HEK293 (cell line): ENCODE measurements at regions not wholly inside any gene's neighbourhood (a gene's known extent, or its start where the extent isn't known, plus 50 kb on each side); places are given as distances from the start of the nearest gene placed in this dataset.

ENCODE experiments used
- KLF16 ChIP-seq: fragments of 450-650 bp; formaldehyde crosslinking; IDR thresholded peaks from 2 replicates; pipeline ENCODE4 v1.5.1; 2017; ENCODE audit warnings: missing biosample characterization, missing genetic modification characterization
- MEIS1 ChIP-seq: sonication (generic); formaldehyde crosslinking; IDR thresholded peaks from 2 replicates; pipeline ENCODE4 v1.8.1; 2022; ENCODE audit warnings: missing genetic modification reagents, mild to moderate bottlenecking, borderline replicate concordance
- RBAK ChIP-seq: fragments of 450-650 bp; formaldehyde crosslinking; IDR thresholded peaks from 2 replicates; pipeline ENCODE4 v1.5.1; 2016; ENCODE audit warnings: missing biosample characterization, missing genetic modification characterization
- YY1 ChIP-seq: fragments of 450-650 bp; formaldehyde crosslinking; IDR thresholded peaks from 2 replicates; pipeline ENCODE4 v1.5.1; 2018; ENCODE audit warnings: missing biosample characterization, missing genetic modification characterization
- ZNF146 ChIP-seq: fragments of 450-650 bp; formaldehyde crosslinking; IDR thresholded peaks from 2 replicates; pipeline ENCODE4 v1.5.1; 2016; ENCODE audit warnings: missing biosample characterization, missing genetic modification characterization
- ZNF274 ChIP-seq, 2 experiments: fragments of 200-500 bp in 1 of 2; fragments of 450-650 bp in 1 of 2; sonication (Bioruptor generic) in 1 of 2; formaldehyde crosslinking in 1 of 2; IDR thresholded peaks; 2 replicates each; pipeline versions ENCODE4 v1.5.1 to v1.6.1; 2014 to 2016; ENCODE audit warnings: borderline replicate concordance in 1 of 2, inconsistent platforms in 1 of 2, low read length in 1 of 2, missing biosample characterization in 1 of 2, missing genetic modification characterization in 1 of 2
- ZNF610 ChIP-seq: fragments of 450-650 bp; formaldehyde crosslinking; IDR thresholded peaks from 2 replicates; pipeline ENCODE4 v1.5.1; 2016; ENCODE audit warnings: missing biosample characterization, missing genetic modification characterization, borderline replicate concordance
- TF ChIP-seq, protein P1 (sequence below): fragments of 450-650 bp; formaldehyde crosslinking; conservative IDR thresholded peaks from 2 replicates; pipeline ENCODE4 v1.5.1; 2016; ENCODE audit warnings: low read depth, missing biosample characterization, missing genetic modification characterization
- TF ChIP-seq, protein P2 (sequence below): fragments of 450-650 bp; formaldehyde crosslinking; conservative IDR thresholded peaks from 2 replicates; pipeline ENCODE4 v1.5.1; 2016; ENCODE audit warnings: low read depth, missing biosample characterization, missing genetic modification characterization
- TF ChIP-seq, protein P3 (sequence below): fragments of 450-650 bp; formaldehyde crosslinking; IDR thresholded peaks from 2 replicates; pipeline ENCODE4 v1.5.1; 2016; ENCODE audit warnings: missing biosample characterization, missing genetic modification characterization
- TF ChIP-seq, protein P4 (sequence below): fragments of 450-650 bp; formaldehyde crosslinking; IDR thresholded peaks from 2 replicates; pipeline ENCODE4 v1.5.1; 2016; ENCODE audit warnings: missing biosample characterization, missing genetic modification characterization, borderline replicate concordance

DNA sequence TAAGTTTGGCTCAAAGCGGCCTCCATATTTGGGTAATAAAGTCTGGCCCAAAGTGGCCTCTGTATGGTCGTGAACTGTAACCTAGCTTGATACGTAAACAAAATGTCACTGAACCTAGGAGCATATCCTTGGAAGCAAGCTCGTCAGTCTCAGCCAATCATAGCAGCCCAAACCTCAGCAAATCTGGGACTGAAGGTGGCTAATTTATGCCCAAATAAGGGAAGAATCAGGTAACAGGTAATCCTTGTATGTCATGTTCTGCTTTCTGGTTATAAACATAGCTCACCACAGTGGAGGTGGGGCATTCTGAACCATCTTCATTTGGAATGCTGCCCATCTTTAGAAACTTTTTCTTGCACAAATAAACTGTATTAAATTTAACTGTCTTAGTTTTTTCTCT, 281.1 kb downstream of the TTLL7 start:
- TF ChIP-seq KLF16 (tag by site-specific recombination), result no peak
- TF ChIP-seq ZNF610, result no peak
- TF ChIP-seq, protein P1, sequence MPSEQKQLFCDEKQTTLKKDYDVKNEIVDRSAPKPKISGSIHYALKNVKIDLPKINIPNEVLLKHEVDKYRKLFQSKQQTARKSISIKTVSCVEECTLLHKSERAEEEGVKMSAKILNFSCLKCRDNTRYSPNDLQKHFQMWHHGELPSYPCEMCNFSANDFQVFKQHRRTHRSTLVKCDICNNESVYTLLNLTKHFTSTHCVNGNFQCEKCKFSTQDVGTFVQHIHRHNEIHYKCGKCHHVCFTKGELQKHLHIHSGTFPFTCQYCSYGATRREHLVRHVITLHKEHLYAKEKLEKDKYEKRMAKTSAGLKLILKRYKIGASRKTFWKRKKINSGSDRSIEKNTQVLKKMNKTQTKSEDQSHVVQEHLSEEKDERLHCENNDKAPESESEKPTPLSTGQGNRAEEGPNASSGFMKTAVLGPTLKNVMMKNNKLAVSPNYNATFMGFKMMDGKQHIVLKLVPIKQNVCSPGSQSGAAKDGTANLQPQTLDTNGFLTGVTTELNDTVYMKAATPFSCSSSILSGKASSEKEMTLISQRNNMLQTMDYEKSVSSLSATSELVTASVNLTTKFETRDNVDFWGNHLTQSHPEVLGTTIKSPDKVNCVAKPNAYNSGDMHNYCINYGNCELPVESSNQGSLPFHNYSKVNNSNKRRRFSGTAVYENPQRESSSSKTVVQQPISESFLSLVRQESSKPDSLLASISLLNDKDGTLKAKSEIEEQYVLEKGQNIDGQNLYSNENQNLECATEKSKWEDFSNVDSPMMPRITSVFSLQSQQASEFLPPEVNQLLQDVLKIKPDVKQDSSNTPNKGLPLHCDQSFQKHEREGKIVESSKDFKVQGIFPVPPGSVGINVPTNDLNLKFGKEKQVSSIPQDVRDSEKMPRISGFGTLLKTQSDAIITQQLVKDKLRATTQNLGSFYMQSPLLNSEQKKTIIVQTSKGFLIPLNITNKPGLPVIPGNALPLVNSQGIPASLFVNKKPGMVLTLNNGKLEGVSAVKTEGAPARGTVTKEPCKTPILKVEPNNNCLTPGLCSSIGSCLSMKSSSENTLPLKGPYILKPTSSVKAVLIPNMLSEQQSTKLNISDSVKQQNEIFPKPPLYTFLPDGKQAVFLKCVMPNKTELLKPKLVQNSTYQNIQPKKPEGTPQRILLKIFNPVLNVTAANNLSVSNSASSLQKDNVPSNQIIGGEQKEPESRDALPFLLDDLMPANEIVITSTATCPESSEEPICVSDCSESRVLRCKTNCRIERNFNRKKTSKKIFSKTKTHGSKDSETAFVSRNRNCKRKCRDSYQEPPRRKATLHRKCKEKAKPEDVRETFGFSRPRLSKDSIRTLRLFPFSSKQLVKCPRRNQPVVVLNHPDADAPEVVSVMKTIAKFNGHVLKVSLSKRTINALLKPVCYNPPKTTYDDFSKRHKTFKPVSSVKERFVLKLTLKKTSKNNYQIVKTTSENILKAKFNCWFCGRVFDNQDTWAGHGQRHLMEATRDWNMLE (tag by site-specific recombination), result no peak
- TF ChIP-seq, protein P2, sequence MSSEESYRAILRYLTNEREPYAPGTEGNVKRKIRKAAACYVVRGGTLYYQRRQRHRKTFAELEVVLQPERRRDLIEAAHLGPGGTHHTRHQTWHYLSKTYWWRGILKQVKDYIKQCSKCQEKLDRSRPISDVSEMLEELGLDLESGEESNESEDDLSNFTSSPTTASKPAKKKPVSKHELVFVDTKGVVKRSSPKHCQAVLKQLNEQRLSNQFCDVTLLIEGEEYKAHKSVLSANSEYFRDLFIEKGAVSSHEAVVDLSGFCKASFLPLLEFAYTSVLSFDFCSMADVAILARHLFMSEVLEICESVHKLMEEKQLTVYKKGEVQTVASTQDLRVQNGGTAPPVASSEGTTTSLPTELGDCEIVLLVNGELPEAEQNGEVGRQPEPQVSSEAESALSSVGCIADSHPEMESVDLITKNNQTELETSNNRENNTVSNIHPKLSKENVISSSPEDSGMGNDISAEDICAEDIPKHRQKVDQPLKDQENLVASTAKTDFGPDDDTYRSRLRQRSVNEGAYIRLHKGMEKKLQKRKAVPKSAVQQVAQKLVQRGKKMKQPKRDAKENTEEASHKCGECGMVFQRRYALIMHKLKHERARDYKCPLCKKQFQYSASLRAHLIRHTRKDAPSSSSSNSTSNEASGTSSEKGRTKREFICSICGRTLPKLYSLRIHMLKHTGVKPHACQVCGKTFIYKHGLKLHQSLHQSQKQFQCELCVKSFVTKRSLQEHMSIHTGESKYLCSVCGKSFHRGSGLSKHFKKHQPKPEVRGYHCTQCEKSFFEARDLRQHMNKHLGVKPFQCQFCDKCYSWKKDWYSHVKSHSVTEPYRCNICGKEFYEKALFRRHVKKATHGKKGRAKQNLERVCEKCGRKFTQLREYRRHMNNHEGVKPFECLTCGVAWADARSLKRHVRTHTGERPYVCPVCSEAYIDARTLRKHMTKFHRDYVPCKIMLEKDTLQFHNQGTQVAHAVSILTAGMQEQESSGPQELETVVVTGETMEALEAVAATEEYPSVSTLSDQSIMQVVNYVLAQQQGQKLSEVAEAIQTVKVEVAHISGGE (tag by site-specific recombination), result no peak
- no peak for TF ChIP-seq YY1 (tag by site-specific recombination)
- no peak for TF ChIP-seq MEIS1 (CRISPR knock-in tag)
- TF ChIP-seq, protein P3, sequence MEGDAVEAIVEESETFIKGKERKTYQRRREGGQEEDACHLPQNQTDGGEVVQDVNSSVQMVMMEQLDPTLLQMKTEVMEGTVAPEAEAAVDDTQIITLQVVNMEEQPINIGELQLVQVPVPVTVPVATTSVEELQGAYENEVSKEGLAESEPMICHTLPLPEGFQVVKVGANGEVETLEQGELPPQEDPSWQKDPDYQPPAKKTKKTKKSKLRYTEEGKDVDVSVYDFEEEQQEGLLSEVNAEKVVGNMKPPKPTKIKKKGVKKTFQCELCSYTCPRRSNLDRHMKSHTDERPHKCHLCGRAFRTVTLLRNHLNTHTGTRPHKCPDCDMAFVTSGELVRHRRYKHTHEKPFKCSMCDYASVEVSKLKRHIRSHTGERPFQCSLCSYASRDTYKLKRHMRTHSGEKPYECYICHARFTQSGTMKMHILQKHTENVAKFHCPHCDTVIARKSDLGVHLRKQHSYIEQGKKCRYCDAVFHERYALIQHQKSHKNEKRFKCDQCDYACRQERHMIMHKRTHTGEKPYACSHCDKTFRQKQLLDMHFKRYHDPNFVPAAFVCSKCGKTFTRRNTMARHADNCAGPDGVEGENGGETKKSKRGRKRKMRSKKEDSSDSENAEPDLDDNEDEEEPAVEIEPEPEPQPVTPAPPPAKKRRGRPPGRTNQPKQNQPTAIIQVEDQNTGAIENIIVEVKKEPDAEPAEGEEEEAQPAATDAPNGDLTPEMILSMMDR, result no peak
- TF ChIP-seq ZNF146 (tag by site-specific recombination), result no peak
- no peak for TF ChIP-seq RBAK (tag by site-specific recombination)
- TF ChIP-seq ZNF274 (IDR thresholded peaks at IDR 0.05; ENCODE audit: low read length), result no peak
- no peak for TF ChIP-seq ZNF274 (tag by site-specific recombination; IDR thresholded peaks at IDR 0.05; ENCODE audit: borderline replicate concordance)
- TF ChIP-seq, protein P4, sequence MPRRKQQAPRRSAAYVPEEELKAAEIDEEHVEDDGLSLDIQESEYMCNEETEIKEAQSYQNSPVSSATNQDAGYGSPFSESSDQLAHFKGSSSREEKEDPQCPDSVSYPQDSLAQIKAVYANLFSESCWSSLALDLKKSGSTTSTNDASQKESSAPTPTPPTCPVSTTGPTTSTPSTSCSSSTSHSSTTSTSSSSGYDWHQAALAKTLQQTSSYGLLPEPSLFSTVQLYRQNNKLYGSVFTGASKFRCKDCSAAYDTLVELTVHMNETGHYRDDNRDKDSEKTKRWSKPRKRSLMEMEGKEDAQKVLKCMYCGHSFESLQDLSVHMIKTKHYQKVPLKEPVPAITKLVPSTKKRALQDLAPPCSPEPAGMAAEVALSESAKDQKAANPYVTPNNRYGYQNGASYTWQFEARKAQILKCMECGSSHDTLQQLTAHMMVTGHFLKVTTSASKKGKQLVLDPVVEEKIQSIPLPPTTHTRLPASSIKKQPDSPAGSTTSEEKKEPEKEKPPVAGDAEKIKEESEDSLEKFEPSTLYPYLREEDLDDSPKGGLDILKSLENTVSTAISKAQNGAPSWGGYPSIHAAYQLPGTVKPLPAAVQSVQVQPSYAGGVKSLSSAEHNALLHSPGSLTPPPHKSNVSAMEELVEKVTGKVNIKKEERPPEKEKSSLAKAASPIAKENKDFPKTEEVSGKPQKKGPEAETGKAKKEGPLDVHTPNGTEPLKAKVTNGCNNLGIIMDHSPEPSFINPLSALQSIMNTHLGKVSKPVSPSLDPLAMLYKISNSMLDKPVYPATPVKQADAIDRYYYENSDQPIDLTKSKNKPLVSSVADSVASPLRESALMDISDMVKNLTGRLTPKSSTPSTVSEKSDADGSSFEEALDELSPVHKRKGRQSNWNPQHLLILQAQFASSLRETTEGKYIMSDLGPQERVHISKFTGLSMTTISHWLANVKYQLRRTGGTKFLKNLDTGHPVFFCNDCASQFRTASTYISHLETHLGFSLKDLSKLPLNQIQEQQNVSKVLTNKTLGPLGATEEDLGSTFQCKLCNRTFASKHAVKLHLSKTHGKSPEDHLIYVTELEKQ, result no peak
